HG03520 (cell line): ENCODE measurements at regions not wholly inside any gene's neighbourhood (a gene's known extent, or its start where the extent isn't known, plus 50 kb on each side); places are given as distances from the start of the nearest gene placed in this dataset.

Experiments
- ATAC-seq: cut with Tn5 transposase; IDR thresholded peaks from one replicate; pipeline ENCODE4 v1.9.1; 2021; ENCODE audit warnings: mild to moderate bottlenecking, moderate library complexity; ENCODE audit not compliant: unreplicated experiment

DNA sequence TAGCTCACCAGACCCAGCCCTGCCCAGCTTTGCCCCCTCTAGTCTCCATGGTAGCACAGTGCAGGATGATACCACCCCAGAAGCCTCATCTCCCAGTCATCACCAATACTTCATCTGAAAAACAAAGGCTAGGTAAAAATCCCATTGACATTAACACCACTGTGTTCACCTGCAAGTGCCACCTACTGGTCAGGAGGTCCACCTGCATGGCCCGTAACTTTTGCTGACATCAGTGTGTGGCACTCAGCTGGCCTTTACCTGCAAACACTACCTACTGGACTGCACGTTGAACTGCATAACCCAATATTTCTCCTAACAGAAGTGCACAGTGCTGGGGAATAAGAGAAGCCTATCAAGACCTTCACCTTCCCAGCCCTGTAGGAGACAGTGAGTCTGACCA is 234.7 kb upstream of the ADGRB3 start:
- no peak for ATAC-seq

DNA sequence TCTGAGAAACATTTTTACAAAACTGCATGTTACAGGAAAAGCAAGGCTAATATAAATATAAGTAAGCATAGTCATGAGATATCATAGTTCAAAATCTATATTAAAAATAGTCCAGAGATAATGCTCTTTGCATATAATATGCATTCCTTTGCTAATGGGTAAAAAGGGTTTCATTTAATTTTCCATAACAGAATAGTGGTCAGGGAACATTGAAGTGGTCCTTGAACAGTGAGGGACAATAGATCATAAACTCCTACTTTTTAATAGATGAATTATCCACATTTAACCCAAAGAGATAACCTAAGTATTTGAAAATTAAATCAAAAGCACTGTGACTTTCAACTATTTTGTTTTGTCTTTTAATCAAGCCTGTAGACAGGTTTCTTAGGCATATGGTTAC is 243.1 kb upstream of the ADGRB3 start:
- no peak for ATAC-seq

GRCh38 chr6:68372991-68373390 is 262.1 kb upstream of the ADGRB3 start:
- no peak for ATAC-seq

GRCh38 chr6:68368845-68369244 is 266.2 kb upstream of the ADGRB3 start:
- no peak for ATAC-seq

DNA sequence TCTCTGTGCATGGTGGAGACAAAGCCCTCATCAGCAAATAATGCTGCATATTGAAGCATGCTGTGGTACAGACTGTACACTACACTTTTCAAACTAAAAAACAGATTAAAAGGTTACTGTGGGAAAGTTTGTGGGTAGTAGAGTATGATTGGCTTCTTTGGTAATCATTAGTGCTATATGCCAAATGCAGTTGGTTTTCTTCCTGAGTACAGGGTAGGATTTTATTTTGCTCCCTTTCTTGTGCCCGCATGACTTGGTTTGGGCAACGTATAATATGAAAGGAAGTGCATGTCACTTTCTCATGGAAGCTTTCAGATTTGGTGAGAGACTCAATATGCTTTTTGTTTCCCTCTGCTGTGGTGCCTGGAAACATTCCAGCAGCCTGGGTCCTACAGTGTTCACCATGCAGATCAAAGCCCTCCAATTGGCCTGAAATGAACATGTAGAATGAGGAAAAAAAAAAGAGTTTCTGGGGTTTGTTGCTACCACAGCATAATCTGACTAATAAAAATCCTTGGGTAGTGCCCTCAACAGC is 270.7 kb upstream of the ADGRB3 start:
- ATAC-seq: no peak

DNA sequence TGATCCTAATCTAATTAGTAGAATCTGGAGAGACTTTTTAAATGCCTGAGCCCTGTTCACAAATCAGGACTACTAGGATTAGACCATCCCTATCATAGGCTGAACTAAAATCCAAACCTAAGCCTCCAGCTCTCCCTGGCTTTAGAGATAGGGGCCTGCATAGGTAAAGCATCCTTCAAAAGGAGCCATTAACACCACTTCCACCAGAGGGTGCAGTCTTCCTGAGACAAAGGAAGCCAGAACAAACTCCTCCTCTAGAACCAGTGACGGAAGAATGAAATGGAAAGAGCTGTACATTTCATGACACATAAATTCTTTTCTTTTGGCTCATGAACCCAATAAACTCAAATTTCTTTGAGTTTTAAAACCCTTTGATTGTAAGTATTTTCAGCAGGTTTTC is 291.2 kb upstream of the ADGRB3 start:
- peak; percentile 90 for ATAC-seq

GRCh38 chr6:68342286-68342685 is 292.8 kb upstream of the ADGRB3 start:
- ATAC-seq: no peak

DNA sequence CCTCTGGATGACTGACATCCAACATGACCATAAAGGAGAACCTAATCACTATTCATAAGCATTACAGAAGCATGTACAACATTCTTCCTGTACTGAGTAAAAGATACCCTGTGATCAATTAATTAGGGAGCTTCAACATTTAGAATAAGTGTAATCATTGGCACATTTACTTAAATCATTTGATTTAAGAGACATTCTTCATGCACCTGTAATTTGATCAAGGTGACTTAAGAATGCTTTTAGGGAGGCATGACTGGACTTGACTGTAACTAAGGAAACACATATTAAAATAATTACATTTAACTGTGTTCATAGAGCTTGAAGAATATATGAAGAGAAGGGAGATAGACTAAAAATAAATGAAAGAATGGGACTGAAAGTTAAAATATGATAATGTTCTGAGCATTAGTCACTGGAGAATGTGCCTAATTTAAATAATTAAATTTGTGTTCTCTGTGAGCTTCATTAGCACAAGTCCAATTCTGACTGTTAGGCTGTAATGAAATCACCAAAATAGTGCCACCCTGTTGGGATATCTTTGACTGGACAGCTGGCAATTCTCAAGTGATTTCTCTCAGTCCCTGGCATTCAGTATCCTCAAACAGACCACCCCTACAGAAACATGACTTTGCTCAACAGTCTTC is 295.5 kb upstream of the ADGRB3 start:
- no peak for ATAC-seq

GRCh38 chr6:68333442-68333841 is 301.6 kb upstream of the ADGRB3 start:
- ATAC-seq: no peak

DNA sequence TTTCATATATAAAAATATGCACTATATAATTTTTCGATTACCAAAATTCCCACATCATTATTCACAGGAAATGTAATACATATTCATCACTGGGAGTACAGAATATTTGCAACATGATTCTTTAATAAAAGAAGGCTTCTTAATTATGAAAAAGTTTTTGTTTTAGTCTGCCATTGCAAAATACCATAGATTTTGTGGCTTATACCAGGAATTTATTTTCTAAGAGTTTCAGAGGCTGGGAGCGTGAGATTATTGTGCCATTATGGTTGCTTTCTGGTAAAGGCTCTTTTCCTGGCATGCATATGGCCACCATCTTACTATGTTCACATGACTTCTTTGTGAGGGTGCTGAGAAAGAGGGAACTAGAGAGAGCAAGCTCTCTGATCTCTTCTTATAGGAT is 306.9 kb upstream of the ADGRB3 start:
- ATAC-seq: no peak

- no peak for ATAC-seq
Measured at GRCh38 chr6:68326762-68327161, 308.3 kb upstream of the ADGRB3 start.

DNA sequence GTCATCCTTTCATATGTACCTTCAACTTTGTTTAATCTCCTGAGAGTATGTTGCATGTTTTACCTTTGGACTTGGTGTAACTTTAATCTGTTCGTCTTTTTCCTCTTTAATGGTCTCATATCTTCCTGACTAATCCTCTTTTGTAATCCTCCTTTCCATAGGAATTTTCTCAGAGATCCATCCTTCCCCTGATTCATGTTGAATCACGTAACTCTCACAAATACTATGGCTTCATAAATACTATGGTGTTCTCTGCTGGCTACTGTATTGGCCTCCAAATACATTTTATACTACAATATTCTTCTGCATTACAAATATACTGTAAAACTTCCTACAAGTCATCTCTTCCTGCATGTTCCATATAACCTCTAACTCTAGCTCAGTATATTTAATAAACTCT is 317.7 kb upstream of the ADGRB3 start:
- no peak for ATAC-seq

- no peak for ATAC-seq
Measured at GRCh38 chr6:68313911-68314310, 321.2 kb upstream of the ADGRB3 start.

GRCh38 chr6:68307301-68307700 is 327.8 kb upstream of the ADGRB3 start:
- no peak for ATAC-seq

GRCh38 chr6:68296126-68296525 is 339.0 kb upstream of the ADGRB3 start:
- no peak for ATAC-seq

DNA sequence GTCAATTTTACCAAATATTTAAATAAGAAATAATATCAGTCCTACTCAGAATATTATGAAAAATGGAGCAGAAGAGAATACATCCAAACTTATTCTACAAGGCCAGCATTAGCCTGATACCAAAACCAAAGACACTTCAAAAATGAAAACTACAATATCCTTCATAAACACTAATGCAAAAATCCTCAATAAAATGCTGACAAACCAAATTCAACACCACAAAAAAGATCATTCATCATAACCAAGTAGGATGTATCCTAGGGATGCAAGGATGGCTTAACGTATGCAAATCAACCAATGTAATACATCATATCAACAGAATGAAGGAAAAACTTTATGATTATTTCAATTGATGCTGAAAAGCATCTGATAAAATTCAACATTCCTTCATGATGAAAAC is 352.4 kb upstream of the ADGRB3 start:
- no peak for ATAC-seq

DNA sequence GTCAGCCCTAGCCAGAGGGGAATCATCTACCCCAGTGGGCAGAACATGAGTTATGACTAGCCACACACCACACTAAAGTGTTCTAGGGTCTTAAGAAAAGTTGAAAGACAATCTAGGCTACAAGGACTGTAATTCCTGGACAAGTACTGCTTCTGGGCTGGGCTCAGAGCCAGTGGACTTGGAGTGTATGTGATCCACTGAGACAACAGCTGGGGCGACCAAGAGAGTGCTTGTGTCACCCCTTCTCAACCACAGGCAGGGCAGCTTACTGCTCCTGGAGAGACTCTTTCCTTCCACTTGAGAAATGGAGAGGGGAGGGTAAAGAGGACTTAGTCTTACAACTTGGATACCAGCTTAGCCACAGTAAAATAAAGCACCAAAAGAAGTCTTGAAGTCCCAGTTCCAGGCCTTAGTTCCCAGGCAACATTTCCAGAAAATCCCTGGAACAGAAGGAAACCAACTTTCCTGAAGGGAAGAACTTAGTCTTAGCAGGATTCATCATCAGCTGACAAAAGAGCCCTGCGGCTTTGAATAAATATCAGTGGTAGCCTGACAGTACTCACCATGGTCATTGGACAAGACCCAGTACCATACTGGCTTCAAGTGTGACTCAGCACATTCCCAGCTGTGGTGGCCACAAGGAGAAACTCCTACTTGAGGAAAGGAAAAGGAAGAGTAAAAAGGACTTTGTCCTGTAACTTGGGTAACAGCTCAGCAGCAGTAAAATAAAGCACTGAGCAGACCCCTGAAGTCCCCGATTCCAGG is 355.1 kb upstream of the ADGRB3 start:
- ATAC-seq: no peak

GRCh38 chr6:68273297-68273696 is 361.8 kb upstream of the ADGRB3 start:
- no peak for ATAC-seq

DNA sequence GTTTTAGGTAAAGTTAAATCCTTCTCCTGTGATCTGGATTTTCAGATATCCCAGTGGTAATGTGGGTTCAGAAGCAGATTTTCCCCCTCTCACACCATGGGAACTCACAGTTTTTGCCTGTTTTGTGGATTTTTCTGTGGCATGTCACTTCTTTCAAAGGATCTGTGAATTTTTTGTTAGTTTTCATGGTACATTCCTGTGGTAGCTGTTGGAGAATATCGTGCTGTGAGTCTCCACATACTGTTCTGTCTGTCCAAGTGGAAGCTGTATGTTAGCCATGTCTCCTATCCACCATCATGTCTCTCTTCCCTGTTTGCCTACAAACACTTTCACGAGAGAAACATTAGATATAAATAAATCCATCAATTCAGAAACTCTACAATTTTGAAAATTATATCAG is 378.7 kb upstream of the ADGRB3 start:
- ATAC-seq: no peak

DNA sequence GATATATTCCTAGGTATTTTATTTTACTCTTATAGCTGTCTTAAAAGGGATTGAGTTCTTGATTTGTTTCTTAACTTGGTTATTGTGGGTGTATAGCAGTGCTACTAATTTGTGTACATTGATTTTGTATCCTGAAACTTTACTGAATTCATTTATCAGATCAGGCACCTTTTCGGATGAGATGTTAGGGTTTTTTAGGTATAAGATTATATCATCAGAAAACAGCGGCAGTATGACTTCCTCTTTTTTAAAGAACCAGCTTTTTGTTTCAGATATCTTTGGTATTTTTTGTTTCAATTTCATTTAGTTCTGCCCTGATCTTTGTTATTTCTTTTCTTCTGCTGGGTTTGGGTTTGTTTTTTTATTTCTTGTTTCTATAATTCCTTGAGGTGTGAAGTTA is 382.4 kb upstream of the ADGRB3 start:
- ATAC-seq: peak; percentile 65

DNA sequence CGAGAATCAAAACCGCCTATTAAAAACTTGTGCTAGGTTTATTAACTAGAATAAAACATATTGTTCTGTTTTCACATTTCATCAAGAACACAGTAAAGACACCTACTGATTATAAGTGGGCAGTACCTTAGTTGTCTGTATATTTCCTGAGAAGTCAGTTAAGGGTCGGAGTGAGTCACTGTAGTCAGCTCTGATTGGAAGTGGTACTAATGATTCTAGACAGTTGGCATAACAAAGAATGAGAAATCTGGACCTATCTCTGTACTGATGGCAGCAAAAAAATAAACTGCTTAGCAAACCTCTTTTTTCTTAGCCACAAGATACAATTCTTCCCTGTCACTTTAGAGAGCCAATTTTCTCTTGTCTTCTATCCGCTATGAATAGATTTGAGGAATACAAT is 387.3 kb upstream of the ADGRB3 start:
- no peak for ATAC-seq

DNA sequence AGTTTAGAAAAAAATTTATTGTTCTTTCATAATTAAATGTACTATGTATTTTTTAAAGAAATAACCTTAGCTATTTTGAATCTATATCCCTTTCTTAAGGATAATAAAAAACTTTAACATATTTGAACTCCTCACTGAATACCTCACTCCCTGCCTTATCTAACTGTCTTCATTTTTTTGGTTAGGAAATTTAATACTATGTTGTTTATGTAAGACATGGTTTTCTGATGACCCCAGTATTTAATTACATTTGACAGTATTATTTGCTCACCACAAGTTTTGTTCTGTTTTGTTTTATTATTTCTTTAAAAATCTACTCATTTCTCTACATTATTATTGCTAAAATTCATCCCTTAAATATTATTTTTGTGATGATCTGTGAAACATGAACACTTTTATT is 394.4 kb upstream of the ADGRB3 start:
- ATAC-seq: no peak

DNA sequence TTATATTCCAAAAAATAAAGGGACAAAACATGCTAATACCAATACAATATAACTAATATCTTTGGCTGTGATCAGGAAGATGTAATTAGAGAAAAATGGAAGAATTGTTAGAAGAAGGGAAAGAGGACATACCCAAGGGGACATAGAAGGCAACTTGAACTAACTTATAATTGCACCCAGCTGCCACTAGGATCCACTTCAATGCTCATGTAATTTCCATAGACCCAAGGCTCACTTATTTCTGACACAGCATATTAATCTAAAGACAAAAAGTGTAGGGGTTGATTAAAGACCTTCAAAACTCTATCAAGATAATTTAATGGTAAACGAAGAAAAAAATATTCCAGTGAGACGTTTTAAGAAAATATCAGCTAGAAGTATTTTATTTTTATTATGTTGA is 396.0 kb upstream of the ADGRB3 start:
- ATAC-seq: no peak
